Neutrophil (primary cell): ENCODE measurements at regions not wholly inside any gene's neighbourhood (a gene's known extent, or its start where the extent isn't known, plus 50 kb on each side); places are given as distances from the start of the nearest gene placed in this dataset.

Source experiments
- H3K27ac ChIP-seq: fragments of 200-600 bp; sonication (generic); 2 replicates; pipeline ENCODE4 v1.5.1; 2016; ENCODE audit warnings: mild to moderate bottlenecking, moderate library complexity
- H3K27me3 ChIP-seq: fragments of 200-600 bp; sonication (generic); 2 replicates; pipeline ENCODE4 v1.6.0; 2016; ENCODE audit warnings: mild to moderate bottlenecking
- H3K36me3 ChIP-seq: fragments of 200-600 bp; sonication (generic); 2 replicates; pipeline ENCODE4 v1.5.1; 2017
- H3K4me1 ChIP-seq, 2 experiments: fragments of 200-600 bp in 1 of 2; sonication (generic) in 1 of 2; 1 replicate in 1 of 2; 2 replicates in 1 of 2; pipeline versions ENCODE4 v1.5.1 to v1.6.1; 2013 to 2016; ENCODE audit warnings: low read depth in 1 of 2, low read length in 1 of 2, mild to moderate bottlenecking in 1 of 2, moderate library complexity in 1 of 2; ENCODE audit not compliant: control insufficient read depth in 1 of 2, insufficient read depth in 1 of 2
- H3K4me3 ChIP-seq, 2 experiments: fragments of 200-600 bp in 1 of 2; sonication (generic) in 1 of 2; 1 replicate in 1 of 2; 2 replicates in 1 of 2; pipeline ENCODE4 v1.5.1; 2013 to 2016; ENCODE audit warnings: low read depth in 1 of 2, low read length in 1 of 2, mild to moderate bottlenecking in 1 of 2, moderate library complexity in 1 of 2
- H3K9me3 ChIP-seq: fragments of 200-600 bp; sonication (generic); 2 replicates; pipeline ENCODE4 v1.5.1; 2016
- TF ChIP-seq, protein P1 (sequence below): fragments of 200-600 bp; sonication (generic); IDR thresholded peaks from 2 replicates; pipeline ENCODE4 v1.5.1; 2016; ENCODE audit warnings: antibody characterized with exemption

DNA sequence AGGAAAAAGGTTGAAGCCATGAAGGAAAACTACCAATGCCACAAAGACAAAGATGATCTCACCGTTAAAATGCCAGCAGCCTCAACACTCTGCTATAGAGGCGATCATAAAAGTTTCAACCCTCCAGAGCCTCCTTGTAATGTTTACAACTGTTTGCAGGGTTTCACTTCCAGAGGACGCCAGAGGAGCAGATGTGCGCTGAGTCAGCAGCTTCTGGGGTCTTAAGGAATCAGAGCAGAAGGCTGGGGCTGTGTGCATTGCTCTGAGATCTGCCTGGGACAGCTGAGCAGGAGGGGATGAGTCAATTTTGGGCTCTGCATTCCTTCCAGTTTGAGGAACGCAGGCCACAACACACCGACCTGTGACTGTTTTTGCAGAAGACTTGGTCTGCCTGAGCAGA lies 98.3 kb downstream of the TMEM130 start:
- Histone ChIP-seq H3K27ac (no peak overlapping the region), H3K9me3 (no peaks in the 10 kb centered on the region), H3K36me3 (no peaks in the 10 kb centered on the region), H3K4me3 (no peak overlapping the region), H3K27me3 (peaks cover 35% of the 10 kb centered on the region), H3K4me1 (no peaks in the 10 kb centered on the region)
- TF ChIP-seq, protein P1, sequence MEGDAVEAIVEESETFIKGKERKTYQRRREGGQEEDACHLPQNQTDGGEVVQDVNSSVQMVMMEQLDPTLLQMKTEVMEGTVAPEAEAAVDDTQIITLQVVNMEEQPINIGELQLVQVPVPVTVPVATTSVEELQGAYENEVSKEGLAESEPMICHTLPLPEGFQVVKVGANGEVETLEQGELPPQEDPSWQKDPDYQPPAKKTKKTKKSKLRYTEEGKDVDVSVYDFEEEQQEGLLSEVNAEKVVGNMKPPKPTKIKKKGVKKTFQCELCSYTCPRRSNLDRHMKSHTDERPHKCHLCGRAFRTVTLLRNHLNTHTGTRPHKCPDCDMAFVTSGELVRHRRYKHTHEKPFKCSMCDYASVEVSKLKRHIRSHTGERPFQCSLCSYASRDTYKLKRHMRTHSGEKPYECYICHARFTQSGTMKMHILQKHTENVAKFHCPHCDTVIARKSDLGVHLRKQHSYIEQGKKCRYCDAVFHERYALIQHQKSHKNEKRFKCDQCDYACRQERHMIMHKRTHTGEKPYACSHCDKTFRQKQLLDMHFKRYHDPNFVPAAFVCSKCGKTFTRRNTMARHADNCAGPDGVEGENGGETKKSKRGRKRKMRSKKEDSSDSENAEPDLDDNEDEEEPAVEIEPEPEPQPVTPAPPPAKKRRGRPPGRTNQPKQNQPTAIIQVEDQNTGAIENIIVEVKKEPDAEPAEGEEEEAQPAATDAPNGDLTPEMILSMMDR: no peak

DNA sequence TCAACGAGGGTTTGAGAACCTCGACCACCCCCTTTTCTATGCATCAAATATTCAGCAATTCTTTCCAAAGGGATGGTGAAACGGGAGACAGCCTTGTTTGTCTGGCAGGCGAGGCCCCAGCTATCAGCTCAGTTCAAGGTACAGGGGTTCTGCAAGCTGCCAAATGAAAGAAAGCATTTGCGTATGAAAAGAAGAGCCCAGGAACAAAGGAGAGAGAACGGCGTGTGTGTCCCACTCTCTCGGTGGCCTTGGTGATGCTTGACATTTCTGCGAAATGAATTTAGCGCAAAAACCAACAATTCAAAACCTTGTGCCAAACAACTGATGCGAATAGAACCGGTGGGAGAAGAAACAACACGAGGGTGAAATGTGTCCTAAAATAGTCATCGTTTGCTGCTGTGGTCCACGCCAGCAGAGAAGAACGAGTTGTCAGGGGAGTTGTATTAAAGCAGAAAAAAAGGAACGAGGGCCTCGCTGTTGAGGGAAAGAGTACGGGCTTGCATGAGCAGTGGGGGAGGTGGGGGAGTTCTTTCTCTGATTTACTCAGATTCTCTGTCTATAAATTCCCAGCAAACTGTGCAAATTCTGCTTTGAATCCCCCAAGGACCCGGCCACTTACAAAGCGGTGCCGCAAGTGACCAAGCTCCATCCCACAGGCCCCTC lies 97.7 kb downstream of the TMEM130 start:
- H3K36me3 ChIP-seq: no peaks in the 10 kb centered on the region
- TF ChIP-seq, protein P1: no peak
- no peaks in the 10 kb centered on the region for H3K9me3 ChIP-seq
- H3K4me3 ChIP-seq: no peak overlapping the region
- H3K27ac ChIP-seq: no peak overlapping the region
- peaks cover 35% of the 10 kb centered on the region for H3K27me3 ChIP-seq
- no peaks in the 10 kb centered on the region for H3K4me1 ChIP-seq

DNA sequence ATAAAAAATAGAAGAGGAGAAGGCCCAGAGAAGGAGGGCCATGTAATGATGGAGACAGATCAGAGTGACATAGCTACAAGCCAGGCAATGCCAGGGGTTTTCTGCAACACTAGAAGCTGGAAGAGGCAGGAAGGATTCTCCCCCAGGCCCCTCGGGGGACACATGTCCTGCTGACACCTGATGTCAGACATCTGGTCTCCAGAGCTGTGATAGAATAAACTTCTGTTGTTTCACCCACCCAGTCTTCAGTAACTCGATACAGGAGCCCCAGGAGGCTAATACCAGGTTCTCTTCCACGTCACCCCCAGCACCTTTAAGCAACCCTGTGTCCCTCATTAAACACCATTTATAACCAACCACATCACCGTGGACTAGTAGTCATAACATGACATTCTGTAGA lies 94.9 kb downstream of the TMEM130 start:
- Histone ChIP-seq H3K9me3 (no peaks in the 10 kb centered on the region), H3K27me3 (peaks cover 30% of the 10 kb centered on the region), H3K4me1 (no peaks in the 10 kb centered on the region), H3K4me3 (no peak overlapping the region), H3K36me3 (no peaks in the 10 kb centered on the region), H3K27ac (no peak overlapping the region)
- TF ChIP-seq, protein P1: no peak

DNA sequence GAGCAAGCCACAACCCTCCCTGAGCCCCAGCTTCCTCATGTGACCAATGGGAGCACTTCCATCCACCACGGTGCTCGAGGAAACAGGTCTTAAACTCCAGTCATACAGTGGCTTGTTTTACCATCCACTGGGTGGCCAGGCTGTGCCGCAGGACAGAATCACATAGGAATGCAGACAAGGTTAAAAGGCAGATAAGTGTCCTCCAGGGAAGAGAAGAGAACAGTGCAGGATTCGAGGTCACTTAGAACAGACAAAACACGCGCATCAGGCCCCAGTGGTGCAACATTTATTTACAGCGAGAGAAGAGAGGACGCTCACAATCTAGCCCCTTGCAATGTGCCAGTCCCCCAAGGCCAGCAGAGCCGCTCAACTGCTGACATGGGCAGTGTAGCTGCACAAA lies 92.8 kb downstream of the TMEM130 start:
- no peak overlapping the region for H3K27ac ChIP-seq
- H3K9me3 ChIP-seq: no peaks in the 10 kb centered on the region
- peaks cover 17% of the 10 kb centered on the region for H3K27me3 ChIP-seq
- TF ChIP-seq, protein P1: no peak
- H3K4me3 ChIP-seq: no peak overlapping the region
- H3K4me1 ChIP-seq: no peaks in the 10 kb centered on the region
- no peaks in the 10 kb centered on the region for H3K36me3 ChIP-seq

DNA sequence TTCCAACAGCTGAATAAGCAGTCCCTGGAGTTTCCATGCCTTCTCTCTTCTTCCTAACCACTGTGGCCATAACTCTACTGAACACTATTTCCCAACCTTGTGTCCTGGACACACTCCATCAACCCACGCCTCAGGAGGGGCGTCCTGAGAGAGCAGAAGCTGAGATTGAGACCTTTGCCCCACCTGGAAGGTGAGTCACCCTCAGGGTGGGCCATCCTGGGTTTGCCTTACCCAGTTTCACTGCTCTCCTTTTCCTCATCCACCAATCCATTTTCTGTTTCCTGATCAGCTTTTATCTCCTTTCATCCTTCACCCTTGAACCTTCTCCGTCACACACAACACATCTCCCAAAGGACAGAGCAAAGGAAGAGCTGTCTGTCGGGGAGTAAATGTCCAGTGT lies 91.4 kb downstream of the TMEM130 start:
- Histone ChIP-seq H3K4me3 (no peak overlapping the region), H3K4me1 (no peaks in the 10 kb centered on the region), H3K36me3 (no peaks in the 10 kb centered on the region), H3K9me3 (no peaks in the 10 kb centered on the region), H3K27ac (no peak overlapping the region), H3K27me3 (peaks cover 6% of the 10 kb centered on the region)
- TF ChIP-seq, protein P1: no peak
